ENCODE measurements at regions not wholly inside any gene's neighbourhood (a gene's known extent, or its start where the extent isn't known, plus 50 kb on each side); places are given as distances from the start of the nearest gene placed in this dataset.

DNA sequence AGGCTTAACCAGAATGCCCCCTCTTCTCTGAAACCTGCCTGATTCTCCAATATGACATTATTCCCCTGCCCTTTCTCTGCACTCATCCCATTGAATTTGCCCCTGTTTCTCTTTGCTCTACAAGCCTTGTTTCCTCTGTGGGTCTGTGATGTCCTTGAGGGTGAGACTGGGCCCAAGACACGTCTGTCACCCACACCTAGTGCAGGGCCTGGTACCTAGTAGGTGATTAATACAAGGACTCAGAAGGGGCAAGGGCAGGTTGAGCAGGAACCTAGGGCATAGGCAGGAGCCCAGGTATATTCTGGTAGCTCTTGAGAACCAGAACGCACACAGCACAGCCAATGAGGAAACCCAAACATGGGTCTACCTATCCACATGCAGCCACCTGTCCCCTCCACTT is 81.9 kb upstream of the HMGXB4 start:
- WGBS, 4 donors, result 39 to 83% (median 55%) methylated on average over 2 of the region's 2 CpGs
- no peak for TF ChIP-seq POLR2A (IDR thresholded peaks at IDR 0.05)
- TF ChIP-seq, protein P1, sequence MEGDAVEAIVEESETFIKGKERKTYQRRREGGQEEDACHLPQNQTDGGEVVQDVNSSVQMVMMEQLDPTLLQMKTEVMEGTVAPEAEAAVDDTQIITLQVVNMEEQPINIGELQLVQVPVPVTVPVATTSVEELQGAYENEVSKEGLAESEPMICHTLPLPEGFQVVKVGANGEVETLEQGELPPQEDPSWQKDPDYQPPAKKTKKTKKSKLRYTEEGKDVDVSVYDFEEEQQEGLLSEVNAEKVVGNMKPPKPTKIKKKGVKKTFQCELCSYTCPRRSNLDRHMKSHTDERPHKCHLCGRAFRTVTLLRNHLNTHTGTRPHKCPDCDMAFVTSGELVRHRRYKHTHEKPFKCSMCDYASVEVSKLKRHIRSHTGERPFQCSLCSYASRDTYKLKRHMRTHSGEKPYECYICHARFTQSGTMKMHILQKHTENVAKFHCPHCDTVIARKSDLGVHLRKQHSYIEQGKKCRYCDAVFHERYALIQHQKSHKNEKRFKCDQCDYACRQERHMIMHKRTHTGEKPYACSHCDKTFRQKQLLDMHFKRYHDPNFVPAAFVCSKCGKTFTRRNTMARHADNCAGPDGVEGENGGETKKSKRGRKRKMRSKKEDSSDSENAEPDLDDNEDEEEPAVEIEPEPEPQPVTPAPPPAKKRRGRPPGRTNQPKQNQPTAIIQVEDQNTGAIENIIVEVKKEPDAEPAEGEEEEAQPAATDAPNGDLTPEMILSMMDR (IDR thresholded peaks at IDR 0.05), result no peak
- Histone ChIP-seq H3K36me3 (replicated peaks in 1 of 2) (no peaks in the 10 kb centered on the region), H3K4me1 (replicated peaks in 1 of 2) (no peaks in the 10 kb centered on the region), H3K27ac (no peak overlapping the region), H3K4me3 (no peak overlapping the region), H3K27me3 (no peaks in the 10 kb centered on the region), H3K9me3 (replicated peaks in 1 of 3) (no peaks in the 10 kb centered on the region)
- intact Hi-C loops (cut with DNase I), result no loop called here
- DNase-seq, result no peak

DNA sequence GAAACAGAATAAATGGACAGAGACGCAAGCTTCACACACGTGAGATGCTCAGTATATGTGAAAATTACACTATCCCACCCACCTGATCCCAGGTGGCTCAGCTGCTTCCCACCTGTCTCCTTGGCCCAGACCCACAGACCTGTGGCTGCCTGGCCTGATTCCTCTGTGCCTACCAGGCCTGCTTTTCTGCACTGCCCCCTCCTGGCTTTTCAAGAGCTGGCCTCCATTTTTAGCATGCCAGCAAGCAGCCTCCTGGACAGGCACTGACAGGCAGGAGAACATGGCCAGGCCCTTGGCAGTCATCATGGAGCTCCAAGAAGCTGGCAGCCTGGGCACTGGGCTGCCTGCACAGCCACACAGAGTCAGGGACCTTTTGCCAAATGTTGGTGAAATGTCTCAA is 79.5 kb upstream of the HMGXB4 start:
- no peaks in the 10 kb centered on the region for H3K36me3 ChIP-seq (replicated peaks in 1 of 2)
- WGBS, 4 donors, result 68 to 79% (median 74%) methylated on average over 2 of the region's 2 CpGs
- DNase-seq, result no peak
- H3K4me3 ChIP-seq, result no peak overlapping the region
- no peak overlapping the region for H3K27ac ChIP-seq
- H3K27me3 ChIP-seq, result no peaks in the 10 kb centered on the region
- no peaks in the 10 kb centered on the region for H3K9me3 ChIP-seq (replicated peaks in 1 of 3)
- intact Hi-C loops (cut with DNase I), result no loop called here
- H3K4me1 ChIP-seq (replicated peaks in 1 of 2), result no peaks in the 10 kb centered on the region
- TF ChIP-seq, protein P1 (IDR thresholded peaks at IDR 0.05), result no peak

DNA sequence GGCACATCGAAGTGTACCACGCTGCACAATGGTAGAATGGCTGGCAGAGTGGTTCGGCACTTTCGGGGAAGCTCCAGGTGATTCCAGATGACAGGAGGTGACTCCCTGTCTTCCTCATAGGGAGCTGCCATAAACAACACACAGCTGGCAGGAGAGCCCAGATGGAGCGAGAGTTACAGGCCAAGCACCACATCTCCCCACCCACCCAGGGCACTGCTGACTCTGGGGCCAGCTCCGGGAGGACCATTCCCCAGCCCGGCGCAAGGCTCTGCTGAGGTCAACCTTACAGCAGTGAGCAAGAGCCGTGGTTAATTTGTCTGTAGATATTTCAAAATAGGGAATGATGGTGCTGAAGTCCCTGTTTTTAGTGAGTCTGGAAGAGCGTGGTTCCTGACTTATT is 78.8 kb upstream of the HMGXB4 start:
- no peaks in the 10 kb centered on the region for H3K27me3 ChIP-seq
- H3K36me3 ChIP-seq (replicated peaks in 1 of 2), result no peaks in the 10 kb centered on the region
- DNase-seq, result no peak
- intact Hi-C loops (cut with DNase I), result no loop called here
- H3K4me3 ChIP-seq, result no peak overlapping the region
- 82 to 91% (median 88%) methylated on average over 9 to 10 of the region's 10 CpGs for WGBS, 4 donors
- H3K4me1 ChIP-seq (replicated peaks in 1 of 2), result no peaks in the 10 kb centered on the region
- TF ChIP-seq POLR2A (IDR thresholded peaks at IDR 0.05), result no peak
- TF ChIP-seq, protein P1 (IDR thresholded peaks at IDR 0.05), result no peak
- H3K27ac ChIP-seq, result no peak overlapping the region
- H3K9me3 ChIP-seq (replicated peaks in 1 of 3), result no peaks in the 10 kb centered on the region

DNA sequence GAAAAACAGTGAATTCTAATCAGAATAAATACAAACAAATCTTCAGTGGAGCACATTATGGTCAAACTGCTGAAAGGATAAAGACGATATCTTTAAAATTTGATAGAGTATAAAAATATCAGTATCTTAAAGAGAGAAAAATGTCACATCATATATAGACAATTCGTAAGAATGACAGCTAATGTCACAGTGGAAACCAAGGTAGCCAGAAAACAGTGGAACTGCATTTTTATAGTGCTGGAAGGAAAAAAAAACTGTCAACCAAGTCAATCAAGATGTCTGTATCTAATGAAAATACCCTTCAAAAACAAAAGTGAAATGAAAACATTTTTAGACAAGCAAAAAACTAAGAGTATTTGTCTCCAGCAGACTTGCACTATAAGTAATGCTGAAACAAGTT is 73.4 kb upstream of the HMGXB4 start:
- no peak for DNase-seq
- H3K9me3 ChIP-seq (replicated peaks in 1 of 3), result no peaks in the 10 kb centered on the region
- H3K27ac ChIP-seq, result no peak overlapping the region
- intact Hi-C loops (cut with DNase I), result no loop called here
- TF ChIP-seq, protein P1 (IDR thresholded peaks at IDR 0.05), result no peak
- no peak for TF ChIP-seq POLR2A (IDR thresholded peaks at IDR 0.05)
- H3K4me3 ChIP-seq, result no peak overlapping the region
- H3K4me1 ChIP-seq (replicated peaks in 1 of 2), result no peaks in the 10 kb centered on the region
- H3K36me3 ChIP-seq (replicated peaks in 1 of 2), result no peaks in the 10 kb centered on the region
- 41 to 52% (median 44%) methylated on average over 2 of the region's 2 CpGs for WGBS, 4 donors
- H3K27me3 ChIP-seq, result no peaks in the 10 kb centered on the region
